Epithelial cell of proximal tubule (primary cell): ENCODE measurements at regions not wholly inside any gene's neighbourhood (a gene's known extent, or its start where the extent isn't known, plus 50 kb on each side); places are given as distances from the start of the nearest gene placed in this dataset.

Experiments used
- DNase-seq: peaks from one replicate; pipeline ENCODE4 v3.0.0-alpha.2; 2011; ENCODE audit warnings: low read depth
- H3K4me3 ChIP-seq: 2 replicates; pipeline ENCODE4 v1.5.1; 2011; ENCODE audit warnings: low read depth, mild to moderate bottlenecking, low read length
- TF ChIP-seq, protein P1 (sequence below): conservative IDR thresholded peaks from 2 replicates; pipeline ENCODE4 v1.5.1; 2012; ENCODE audit warnings: low read depth, mild to moderate bottlenecking, low read length

DNA sequence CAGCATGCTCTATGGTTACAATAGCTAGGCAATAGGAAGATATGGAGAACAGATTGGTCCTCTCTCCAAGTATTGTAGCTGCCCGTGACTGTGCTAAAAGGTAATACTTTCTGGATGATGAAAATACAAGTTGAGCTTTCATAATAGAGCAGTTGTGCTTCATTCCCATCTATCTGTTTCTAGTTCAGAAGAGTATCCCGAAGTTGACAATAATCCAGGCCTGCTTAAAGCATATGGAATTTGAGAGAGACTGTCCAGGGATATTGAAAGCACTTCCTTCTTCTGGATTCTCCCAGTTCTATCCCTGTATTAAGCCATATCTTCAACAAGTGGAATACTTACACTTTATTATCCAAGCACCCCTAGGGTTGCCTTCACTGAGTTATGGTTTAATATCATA, 350.4 kb downstream of the EFNA5 start:
- DNase-seq = no peak
- TF ChIP-seq, protein P1, sequence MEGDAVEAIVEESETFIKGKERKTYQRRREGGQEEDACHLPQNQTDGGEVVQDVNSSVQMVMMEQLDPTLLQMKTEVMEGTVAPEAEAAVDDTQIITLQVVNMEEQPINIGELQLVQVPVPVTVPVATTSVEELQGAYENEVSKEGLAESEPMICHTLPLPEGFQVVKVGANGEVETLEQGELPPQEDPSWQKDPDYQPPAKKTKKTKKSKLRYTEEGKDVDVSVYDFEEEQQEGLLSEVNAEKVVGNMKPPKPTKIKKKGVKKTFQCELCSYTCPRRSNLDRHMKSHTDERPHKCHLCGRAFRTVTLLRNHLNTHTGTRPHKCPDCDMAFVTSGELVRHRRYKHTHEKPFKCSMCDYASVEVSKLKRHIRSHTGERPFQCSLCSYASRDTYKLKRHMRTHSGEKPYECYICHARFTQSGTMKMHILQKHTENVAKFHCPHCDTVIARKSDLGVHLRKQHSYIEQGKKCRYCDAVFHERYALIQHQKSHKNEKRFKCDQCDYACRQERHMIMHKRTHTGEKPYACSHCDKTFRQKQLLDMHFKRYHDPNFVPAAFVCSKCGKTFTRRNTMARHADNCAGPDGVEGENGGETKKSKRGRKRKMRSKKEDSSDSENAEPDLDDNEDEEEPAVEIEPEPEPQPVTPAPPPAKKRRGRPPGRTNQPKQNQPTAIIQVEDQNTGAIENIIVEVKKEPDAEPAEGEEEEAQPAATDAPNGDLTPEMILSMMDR = no peak
- no peak overlapping the region for H3K4me3 ChIP-seq

DNA sequence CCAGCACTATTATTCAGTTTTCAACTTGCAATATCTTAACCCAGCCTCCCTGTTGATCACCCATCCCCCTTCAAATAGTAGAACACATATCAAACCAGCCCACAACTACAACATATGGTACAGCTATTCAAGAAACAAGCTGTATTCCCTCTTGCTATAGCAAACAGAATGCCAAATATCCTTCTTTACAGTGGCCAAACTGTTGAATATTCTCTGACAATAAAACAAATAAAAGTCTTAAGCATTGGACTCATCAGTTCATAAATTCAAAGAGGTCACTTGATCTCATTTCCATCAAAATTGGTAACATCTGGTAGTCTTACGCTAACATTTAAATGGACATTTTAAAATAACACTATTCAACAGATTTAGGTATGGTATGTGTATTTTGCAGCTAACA, 350.8 kb downstream of the EFNA5 start:
- TF ChIP-seq, protein P1 = no peak
- no peak for DNase-seq
- no peak overlapping the region for H3K4me3 ChIP-seq

DNA sequence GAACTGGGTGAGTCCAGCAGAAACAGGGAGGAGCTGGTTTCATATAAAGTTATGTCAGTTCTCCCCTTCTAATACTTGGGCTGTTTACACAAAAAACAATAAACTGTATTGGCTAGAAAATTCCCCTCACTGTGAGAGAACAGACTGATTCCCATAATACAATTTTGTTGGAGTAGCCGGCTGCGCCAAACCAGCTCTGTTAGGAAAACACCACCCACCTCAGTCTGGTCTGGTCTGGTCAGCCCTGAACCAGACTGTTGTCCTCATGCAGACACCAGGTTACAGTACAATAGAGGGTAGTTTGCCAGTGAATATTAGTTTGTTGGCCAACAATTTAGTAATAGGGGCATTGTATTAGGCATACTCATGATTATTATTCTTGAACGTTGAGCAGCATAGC, 356.4 kb downstream of the EFNA5 start:
- H3K4me3 ChIP-seq = no peak overlapping the region
- TF ChIP-seq, protein P1 = no peak
- no peak for DNase-seq

DNA sequence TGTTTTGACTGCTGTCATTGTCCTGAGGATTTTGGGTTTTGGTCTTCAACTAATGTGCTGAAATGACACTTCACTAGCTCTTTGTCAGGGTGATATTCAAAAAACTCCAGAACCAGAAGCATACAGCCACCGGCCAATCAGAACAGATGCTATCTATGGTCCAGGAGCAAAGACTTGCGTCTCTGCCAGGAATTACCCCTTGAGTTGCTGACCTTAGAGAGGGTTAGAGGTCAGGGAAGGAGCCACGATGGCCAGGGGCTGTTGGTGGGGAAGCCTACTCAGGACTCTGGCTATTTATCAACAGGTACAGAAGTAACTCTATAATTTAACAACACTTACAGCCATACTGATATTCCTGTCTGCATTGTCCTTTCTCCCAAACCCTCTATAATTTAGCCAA, 356.8 kb downstream of the EFNA5 start:
- DNase-seq = no peak
- TF ChIP-seq, protein P1 = no peak
- H3K4me3 ChIP-seq = no peak overlapping the region

DNA sequence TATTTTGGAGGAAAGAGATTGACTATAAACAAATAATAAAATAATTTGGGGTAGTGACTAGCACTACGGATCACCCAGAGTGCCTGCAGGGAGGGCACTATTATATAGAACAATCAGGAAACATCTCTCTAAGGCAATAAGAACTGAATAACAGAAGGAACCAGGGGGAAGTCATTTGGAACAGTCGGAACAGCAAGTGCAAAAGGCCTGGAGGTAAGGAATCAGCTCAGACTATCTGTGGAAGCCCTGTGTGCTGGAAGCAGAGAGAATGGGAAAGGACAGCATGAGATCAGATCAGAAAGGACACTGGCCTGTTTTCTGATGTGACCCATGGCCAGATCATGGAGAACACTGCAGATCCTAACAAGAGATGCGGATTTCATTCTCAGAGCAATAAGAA, 357.6 kb downstream of the EFNA5 start:
- H3K4me3 ChIP-seq = no peak overlapping the region
- TF ChIP-seq, protein P1 = no peak
- no peak for DNase-seq

DNA sequence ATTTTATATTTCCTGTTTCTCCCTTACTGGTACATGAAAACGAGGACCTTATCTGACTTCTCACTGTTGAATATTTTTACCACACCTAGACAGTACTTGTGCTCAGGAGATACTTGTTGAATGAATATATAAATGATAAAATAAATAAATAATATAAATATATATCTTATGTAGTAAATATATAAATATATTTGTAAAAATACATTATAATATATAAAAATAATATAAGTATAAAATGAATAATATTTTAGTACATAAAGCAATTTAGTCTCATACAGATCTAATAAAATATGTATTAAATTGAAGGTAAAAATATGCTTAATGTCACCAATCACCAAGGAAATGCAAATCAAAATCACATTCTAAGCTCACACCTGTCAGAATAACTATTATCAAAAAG, 360.6 kb downstream of the EFNA5 start:
- no peak for DNase-seq
- H3K4me3 ChIP-seq = no peak overlapping the region
- TF ChIP-seq, protein P1 = no peak

DNA sequence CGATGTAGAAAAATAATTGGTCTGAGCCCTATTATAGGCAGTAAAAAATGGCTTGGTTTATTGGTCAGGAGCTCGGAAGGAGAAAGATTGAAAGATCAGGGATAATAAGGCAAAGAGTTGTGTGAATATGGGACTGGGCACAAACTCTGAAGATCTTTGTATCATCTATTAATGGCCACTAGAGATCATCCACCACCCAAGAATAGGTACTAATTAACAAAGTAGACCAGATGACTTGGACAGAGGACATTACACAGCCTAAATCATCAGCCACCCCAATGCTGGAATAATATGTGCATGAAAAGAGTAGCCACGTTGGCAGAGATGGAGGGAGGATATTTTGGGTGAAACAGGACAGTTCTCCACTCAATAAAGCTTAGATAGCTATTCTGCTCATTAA, 364.1 kb downstream of the EFNA5 start:
- no peak for DNase-seq
- no peak overlapping the region for H3K4me3 ChIP-seq
- TF ChIP-seq, protein P1 = no peak
